Pons (tissue), 1 donor: ENCODE measurements at regions not wholly inside any gene's neighbourhood (a gene's known extent, or its start where the extent isn't known, plus 50 kb on each side); places are given as distances from the start of the nearest gene placed in this dataset.
"Not testable (repeated sequence)": the region's sequence is repeated elsewhere in the genome, so short reads cannot be mapped to it uniquely, and the experiment has no call there.

ENCODE experiments used
- DNase-seq: peaks from one replicate; pipeline ENCODE4 v3.0.0-alpha.2; 2016; ENCODE audit warnings: low spot score

DNA sequence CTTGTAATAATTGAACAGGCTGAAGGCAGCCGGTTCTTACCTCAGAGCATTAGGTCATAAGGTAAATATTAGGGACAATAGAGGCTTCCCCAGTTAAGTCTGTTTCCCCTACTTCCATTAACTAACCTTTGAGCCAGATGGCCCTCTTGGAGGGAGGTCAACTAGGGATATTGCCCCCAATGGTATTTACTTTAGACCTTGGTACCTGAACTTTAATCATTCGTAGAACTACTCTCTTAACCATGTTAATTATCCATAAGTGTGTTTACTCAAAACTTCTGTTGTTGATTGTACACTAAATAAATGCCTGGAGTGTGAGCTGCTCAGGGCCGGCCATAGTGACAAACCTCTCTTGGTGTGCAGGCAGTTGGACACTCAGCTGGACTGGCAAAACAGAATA, 1843.5 kb upstream of the AGA start:
- no peak for DNase-seq

- no peak for DNase-seq
These were observed 1849.4 kb upstream of the AGA start for GRCh38 chr4:179291657-179292056.

DNA sequence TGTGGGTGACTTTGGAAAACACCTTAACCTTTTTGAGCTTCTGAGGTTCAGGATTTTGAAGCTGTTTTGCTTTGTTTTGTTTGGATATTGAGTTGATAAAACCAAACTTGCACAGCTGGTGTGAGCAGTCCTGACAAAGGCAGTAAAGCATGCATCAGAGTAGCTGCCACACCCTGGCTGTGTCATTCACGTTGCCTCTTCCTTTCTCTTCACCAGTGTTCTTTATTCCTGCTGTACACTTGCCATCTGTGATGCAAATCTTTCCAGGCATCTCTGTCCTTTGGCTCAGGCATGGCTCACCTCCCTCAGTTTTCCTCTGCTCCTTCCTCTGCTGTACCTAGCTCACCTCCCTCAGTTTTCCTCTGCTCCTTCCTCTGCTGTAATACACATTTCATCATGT, 1850.2 kb upstream of the AGA start:
- DNase-seq, result no peak

DNA sequence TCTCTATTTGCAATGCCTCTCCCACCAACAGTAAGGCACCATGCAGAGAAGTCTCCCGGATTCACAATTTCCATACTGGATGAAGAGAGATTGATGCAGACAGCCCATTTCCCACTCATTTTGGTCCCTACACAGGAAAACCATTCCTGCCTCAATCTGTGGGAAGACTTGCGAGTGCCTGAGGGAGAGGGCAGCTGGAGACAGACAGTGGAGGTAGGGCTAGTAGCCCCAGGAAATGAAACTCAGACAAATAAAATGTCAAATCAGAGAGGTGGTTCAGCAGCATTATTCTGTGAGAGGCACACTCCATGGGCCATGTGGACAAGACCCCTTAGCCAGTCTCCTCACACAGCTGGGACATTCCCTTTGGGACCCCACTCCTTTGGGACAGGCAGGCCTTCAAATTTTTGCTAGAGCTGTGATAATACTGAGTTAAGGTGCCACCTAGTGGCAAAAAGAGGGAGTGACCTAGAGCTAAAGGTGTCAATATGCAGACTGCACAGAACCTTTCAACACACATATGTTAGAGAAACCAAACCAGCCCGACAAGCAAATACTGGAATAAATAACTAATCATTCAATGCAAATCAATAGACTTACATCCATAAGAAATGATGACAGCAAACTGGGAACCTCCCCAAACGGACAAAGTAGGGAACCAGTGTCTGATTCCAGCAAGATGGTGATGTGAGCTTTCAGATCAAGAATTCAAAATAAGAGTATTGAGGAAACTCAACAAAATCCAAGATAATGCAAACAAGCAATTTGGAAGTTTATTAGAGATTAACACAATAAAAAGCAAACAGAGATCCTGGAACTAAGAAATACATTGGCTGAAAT, 1865.3 kb upstream of the AGA start:
- DNase-seq, result no peak

- DNase-seq, result no peak
These were observed 1871.6 kb upstream of the AGA start for GRCh38 chr4:179313823-179314222.

GRCh38 chr4:179325181-179325580, 1882.9 kb upstream of the AGA start:
- DNase-seq, result no peak

DNA sequence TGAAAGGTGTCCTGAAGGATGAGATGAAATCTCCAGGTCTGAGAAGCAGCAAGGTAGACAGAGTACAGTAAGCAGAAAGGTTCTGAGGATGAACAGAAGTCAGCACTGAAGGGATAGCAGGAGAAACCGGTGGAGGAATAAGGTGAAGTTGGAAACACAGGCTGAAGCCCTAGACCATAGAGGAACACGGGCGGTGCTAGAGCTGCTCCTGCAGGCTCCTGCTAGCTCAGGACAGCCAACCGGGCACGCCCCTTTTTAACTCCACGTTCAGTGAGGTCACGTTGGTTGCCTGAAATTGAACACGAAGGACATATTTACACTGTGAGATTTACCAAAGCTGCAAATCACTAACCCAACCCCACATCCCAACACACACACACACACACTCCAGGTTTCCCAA, 1886.4 kb upstream of the AGA start:
- no peak for DNase-seq

GRCh38 chr4:179331362-179331761, 1889.1 kb upstream of the AGA start:
- DNase-seq, result no peak

GRCh38 chr4:179344861-179345260, 1902.6 kb upstream of the AGA start:
- peak; percentile 17 for DNase-seq

- DNase-seq, result no peak
These were observed 1910.0 kb upstream of the AGA start for GRCh38 chr4:179352221-179352620.

DNA sequence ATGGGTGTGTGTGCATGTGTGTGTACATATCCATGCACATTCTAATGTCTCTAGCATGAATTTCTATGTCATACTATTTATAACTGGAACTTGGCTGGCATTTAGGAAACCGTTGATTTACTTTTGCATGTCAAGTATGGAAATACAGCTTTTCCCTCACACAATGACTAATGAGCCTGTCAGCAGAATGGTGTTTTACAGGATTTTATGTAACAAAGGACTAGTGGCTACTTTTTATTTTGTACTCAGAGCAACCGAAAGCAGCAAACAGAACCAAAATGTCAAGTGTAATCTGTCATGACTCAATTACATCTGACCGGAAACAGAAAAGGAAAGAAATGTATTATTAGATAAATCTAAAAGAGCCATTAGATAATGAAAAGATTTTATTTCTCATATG, 1911.5 kb upstream of the AGA start:
- DNase-seq, result no peak

DNA sequence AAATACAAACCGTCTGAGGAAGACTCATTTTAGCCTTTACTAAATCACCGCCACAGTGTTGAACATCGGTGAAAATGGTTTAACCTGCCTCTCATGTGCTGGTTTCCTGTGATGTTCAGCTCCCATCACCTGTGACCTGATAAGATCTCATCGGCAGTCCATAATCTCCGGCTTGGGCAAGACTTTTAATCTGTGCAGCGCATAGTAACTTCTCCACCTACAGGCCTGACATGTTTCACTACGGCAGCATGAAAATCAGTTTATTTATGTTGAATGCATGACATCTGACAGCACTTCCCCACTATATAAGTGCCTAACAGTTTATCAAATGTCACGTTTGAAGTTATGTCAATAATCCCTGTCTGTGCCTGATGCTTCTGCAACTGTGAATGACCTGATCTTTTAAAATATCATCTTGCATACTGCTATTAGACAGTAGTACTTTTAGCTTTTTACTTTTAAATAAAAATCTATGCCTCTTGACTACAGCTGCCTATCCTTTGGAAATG, 1919.8 kb upstream of the AGA start:
- DNase-seq, result no peak

- DNase-seq, result not testable (repeated sequence)
These were observed 1923.7 kb upstream of the AGA start for GRCh38 chr4:179365932-179366331.

GRCh38 chr4:179372242-179372641, 1930.0 kb upstream of the AGA start:
- DNase-seq, result no peak

- DNase-seq, result no peak
These were observed 1930.5 kb upstream of the AGA start for GRCh38 chr4:179372746-179373145.

- DNase-seq, result not testable (repeated sequence)
These were observed 1936.6 kb upstream of the AGA start for GRCh38 chr4:179378847-179379246.

- no peak for DNase-seq
These were observed 1950.5 kb upstream of the AGA start for GRCh38 chr4:179392787-179393186.

- DNase-seq, result no peak
These were observed 1956.2 kb upstream of the AGA start for GRCh38 chr4:179398414-179398813.

GRCh38 chr4:179399054-179399782, 1957.0 kb upstream of the AGA start:
- no peak for DNase-seq

GRCh38 chr4:179415037-179415846, 1973.0 kb upstream of the AGA start:
- DNase-seq, result no peak

- DNase-seq, result no peak
These were observed 1973.6 kb upstream of the AGA start for GRCh38 chr4:179415847-179416223.

DNA sequence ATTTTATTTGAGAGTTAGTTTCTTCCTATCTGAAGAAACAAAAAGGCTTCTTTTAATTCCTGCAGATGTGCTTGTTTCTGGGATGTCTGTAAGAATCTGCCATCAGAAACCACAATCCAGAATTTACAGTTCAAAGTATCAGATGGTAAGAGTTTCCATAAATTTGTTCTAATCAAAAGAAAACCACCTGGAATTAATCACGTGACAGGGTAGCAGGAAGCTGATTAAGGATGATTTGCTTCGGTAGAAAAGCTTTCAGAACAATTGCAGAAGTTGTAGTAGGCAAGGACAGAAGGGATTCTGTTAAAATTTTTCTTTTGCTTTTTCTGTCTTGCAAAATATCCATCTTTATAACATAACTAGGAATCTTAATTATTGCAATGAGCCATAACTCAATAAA, 1975.1 kb upstream of the AGA start:
- no peak for DNase-seq
